ENCODE measurements at regions not wholly inside any gene's neighbourhood (a gene's known extent, or its start where the extent isn't known, plus 50 kb on each side); places are given as distances from the start of the nearest gene placed in this dataset.

DNA sequence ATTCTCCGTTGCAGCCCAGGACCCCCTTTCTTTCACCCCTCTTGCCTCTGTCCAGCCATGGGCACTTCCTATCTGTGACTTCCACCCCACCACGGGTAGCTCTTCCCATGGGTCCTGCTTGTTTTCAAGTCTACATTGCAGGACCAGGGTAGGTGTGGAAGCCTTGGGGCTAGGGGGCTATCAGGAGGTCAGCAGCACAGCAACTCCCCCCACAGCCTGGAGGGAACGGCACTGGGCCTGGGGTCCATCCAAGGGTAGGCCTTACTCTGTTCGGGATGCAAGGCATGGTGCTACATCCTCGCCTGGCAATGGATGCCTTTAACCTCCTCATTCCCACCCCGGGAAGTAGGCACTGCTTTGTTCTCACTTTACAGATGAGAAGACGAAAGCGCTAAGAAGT, 109.3 kb downstream of the IRX5 start:
- Histone ChIP-seq H3K27ac (no peak overlapping the region), H3K4me1 (no peaks in the 10 kb centered on the region), H3K27me3 (peaks cover 50% of the 10 kb centered on the region), H3K36me3 (no peaks in the 10 kb centered on the region), H3K9me3 (no peaks in the 10 kb centered on the region), H3K4me3 (no peak overlapping the region)
- no peak for ATAC-seq
- 53% methylated on average over 2 of the region's 8 CpGs; no CpG with 5 or more reads in 1 of the 2 donors for WGBS, 2 donors (ENCODE audit: low coverage in 1 of 2)
- TF ChIP-seq, protein P1, sequence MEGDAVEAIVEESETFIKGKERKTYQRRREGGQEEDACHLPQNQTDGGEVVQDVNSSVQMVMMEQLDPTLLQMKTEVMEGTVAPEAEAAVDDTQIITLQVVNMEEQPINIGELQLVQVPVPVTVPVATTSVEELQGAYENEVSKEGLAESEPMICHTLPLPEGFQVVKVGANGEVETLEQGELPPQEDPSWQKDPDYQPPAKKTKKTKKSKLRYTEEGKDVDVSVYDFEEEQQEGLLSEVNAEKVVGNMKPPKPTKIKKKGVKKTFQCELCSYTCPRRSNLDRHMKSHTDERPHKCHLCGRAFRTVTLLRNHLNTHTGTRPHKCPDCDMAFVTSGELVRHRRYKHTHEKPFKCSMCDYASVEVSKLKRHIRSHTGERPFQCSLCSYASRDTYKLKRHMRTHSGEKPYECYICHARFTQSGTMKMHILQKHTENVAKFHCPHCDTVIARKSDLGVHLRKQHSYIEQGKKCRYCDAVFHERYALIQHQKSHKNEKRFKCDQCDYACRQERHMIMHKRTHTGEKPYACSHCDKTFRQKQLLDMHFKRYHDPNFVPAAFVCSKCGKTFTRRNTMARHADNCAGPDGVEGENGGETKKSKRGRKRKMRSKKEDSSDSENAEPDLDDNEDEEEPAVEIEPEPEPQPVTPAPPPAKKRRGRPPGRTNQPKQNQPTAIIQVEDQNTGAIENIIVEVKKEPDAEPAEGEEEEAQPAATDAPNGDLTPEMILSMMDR (IDR thresholded peaks at IDR 0.05): no peak
- TF ChIP-seq POLR2AphosphoS5 (IDR thresholded peaks at IDR 0.05) (no peak), EP300 (IDR thresholded peaks at IDR 0.05) (no peak), POLR2A (IDR thresholded peaks at IDR 0.05) (no peak)

DNA sequence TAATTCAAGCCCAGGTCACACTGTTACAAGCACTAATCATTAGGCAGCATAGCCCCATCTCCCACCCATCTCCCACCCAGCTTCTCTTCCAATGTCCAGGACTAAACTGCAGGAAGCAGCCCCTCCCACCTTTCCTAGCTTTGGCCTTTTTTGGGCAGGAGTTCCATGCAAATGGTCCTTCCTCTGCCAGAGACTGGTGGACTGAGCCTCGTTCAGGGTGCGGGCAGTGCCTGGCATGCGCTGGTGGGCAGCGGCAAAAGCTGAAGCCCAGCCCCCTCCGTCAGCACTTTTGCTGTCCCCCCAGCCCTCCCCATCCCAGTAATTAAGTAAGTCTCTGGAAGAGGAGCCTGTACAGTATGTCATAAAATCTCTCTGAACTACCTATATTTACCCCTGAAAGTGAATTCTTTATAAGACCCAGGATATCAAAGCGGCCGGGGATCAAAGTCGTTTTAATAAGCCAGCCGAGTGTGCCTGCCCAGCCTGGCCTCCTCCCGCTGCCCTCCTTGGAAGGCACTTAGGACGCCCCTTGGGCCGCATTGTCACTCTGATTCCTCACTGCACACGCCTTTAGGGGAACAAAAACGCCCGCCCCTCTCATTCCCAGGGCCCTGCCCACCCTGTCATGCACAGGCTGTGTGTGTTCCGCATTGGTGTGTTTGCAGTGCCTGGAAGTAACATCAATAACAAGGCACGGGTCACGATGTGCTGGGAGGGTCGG, 109.9 kb downstream of the IRX5 start:
- TF ChIP-seq POLR2AphosphoS5 (IDR thresholded peaks at IDR 0.05): no peak
- no peak for TF ChIP-seq POLR2A (IDR thresholded peaks at IDR 0.05)
- TF ChIP-seq EP300 (IDR thresholded peaks at IDR 0.05): no peak
- TF ChIP-seq, protein P1 (IDR thresholded peaks at IDR 0.05): no peak
- 77% methylated on average over 14 of the region's 19 CpGs; no CpG with 5 or more reads in 1 of the 2 donors for WGBS, 2 donors (ENCODE audit: low coverage in 1 of 2)
- no peaks in the 10 kb centered on the region for H3K4me1 ChIP-seq
- no peaks in the 10 kb centered on the region for H3K36me3 ChIP-seq
- no peak overlapping the region for H3K27ac ChIP-seq
- no peaks in the 10 kb centered on the region for H3K9me3 ChIP-seq
- ATAC-seq: no peak
- no peak overlapping the region for H3K4me3 ChIP-seq
- peaks cover 50% of the 10 kb centered on the region for H3K27me3 ChIP-seq

DNA sequence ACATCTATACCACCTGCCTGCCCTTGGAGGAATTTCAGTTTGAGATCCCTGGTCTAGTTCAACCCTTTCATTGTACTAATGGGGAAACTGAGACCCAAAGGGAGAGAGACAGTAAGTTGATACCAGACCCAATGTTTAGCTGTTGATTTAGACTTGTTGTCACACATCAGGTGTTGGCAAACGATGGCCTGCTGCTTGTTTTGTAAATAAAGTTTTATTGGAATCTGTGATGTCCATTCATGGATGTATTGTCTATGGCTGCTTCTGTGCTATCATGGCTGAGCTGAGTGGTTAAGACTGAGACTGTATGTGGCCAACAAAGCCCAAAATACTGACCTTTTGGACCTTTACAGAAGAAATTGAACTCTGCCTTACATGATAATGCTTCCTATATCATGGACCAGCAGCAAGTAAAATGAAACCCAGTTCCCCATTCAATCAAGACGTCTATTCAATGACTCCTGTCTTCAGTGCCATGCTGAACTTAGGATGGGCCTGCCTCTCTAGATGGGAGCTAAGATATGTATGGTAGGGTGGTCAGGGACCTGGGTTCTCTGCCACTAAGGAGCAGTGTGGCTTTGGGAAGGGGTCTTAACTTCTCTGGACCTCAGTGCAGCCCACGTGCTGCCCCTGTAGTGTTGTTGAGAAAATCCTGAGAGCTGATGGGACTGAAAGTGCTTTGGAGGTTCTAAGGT, 111.0 kb downstream of the IRX5 start:
- H3K27ac ChIP-seq: no peak overlapping the region
- no peaks in the 10 kb centered on the region for H3K36me3 ChIP-seq
- H3K4me3 ChIP-seq: no peak overlapping the region
- H3K4me1 ChIP-seq: no peaks in the 10 kb centered on the region
- no peak for ATAC-seq
- H3K27me3 ChIP-seq: peaks cover 50% of the 10 kb centered on the region
- TF ChIP-seq POLR2AphosphoS5 (IDR thresholded peaks at IDR 0.05) (no peak), EP300 (IDR thresholded peaks at IDR 0.05) (no peak), POLR2A (IDR thresholded peaks at IDR 0.05) (no peak)
- TF ChIP-seq, protein P1 (IDR thresholded peaks at IDR 0.05): no peak
- WGBS, 2 donors (ENCODE audit: low coverage in 1 of 2): 78 to 81% methylated on average over 1 to 2 of the region's 3 CpGs
- no peaks in the 10 kb centered on the region for H3K9me3 ChIP-seq

DNA sequence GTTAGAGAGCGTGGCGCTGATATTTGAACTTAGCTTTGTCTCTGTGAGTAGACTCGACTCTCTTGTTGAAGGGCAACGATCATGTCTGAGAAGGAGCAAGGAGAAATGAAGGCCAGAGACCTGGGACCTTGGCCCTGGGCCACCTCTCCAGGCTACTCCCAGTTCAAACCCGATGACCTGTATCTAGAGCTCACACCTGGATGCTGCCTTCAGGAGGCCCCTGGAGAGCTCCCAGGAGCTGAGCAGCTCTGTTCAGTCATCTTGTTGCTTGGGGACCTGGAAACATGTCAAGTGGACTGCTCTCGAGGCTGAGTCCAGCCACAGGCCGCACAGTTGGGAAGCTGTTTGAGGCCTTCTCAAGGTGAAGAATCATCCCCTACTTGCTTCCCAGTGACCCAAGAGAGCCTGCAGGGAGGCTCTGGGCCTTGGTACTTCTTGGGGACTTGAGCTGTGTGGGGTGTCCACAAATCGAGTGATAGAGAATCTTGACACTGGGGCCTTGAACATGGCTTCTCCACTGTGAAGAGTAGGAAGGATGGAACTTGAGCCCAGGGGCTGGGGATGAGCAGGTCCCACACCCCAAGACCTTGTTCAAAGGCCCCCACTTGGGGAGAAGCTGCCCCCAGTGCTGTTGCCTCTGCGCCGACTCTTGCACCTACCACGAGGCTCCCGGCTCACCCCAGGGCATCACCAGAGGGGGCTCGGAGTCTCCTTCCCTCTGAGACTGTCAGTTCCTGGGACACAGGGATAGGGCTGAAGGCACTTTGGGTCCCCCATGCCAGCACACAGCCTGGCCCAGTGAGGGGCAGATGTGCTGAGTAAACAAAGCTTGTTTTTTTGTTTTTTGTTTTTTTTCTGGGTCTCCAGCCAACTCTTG, 112.1 kb downstream of the IRX5 start:
- 72 to 93% methylated on average over 2 to 4 of the region's 13 CpGs for WGBS, 2 donors (ENCODE audit: low coverage in 1 of 2)

More for the DNA sequence above, 112.1 kb downstream of the IRX5 start:
- Histone ChIP-seq H3K9me3 (no peaks in the 10 kb centered on the region), H3K36me3 (no peaks in the 10 kb centered on the region), H3K4me1 (no peaks in the 10 kb centered on the region), H3K27me3 (peaks cover 50% of the 10 kb centered on the region), H3K4me3 (no peak overlapping the region), H3K27ac (no peak overlapping the region)
- ATAC-seq: no peak
- TF ChIP-seq POLR2AphosphoS5 (IDR thresholded peaks at IDR 0.05): no peak
- TF ChIP-seq POLR2A (IDR thresholded peaks at IDR 0.05): no peak
- TF ChIP-seq, protein P1 (IDR thresholded peaks at IDR 0.05): no peak
- TF ChIP-seq EP300 (IDR thresholded peaks at IDR 0.05): no peak
